DMS 273 treated with DMSO at 0.1 percent for 48 hours (cell line): ENCODE measurements at regions not wholly inside any gene's neighbourhood (a gene's known extent, or its start where the extent isn't known, plus 50 kb on each side); places are given as distances from the start of the nearest gene placed in this dataset.
A peak's percentile ranks its signal among the peaks of the same experiment; 100 is the strongest.

Experiments used
- DNase-seq: peaks from one replicate; lab custom pipeline; 2025; lab: John Stamatoyannopoulos, UW

- no peak for DNase-seq
Measured at GRCh38 chr2:144692661-144693060, 172.7 kb upstream of the ZEB2 start.

GRCh38 chr2:144690771-144691170, 170.9 kb upstream of the ZEB2 start:
- no peak for DNase-seq

- no peak for DNase-seq
Measured at GRCh38 chr2:144686518-144687215, 166.7 kb upstream of the ZEB2 start.

GRCh38 chr2:144683966-144684365, 164.0 kb upstream of the ZEB2 start:
- DNase-seq, result no peak

- DNase-seq, result no peak
Measured at GRCh38 chr2:144683107-144683753, 163.3 kb upstream of the ZEB2 start.

GRCh38 chr2:144682248-144682647, 162.3 kb upstream of the ZEB2 start:
- no peak for DNase-seq

GRCh38 chr2:144681389-144681788, 161.5 kb upstream of the ZEB2 start:
- no peak for DNase-seq

- DNase-seq, result no peak
Measured at GRCh38 chr2:144679942-144680341, 160.0 kb upstream of the ZEB2 start.

GRCh38 chr2:144678736-144679135, 158.8 kb upstream of the ZEB2 start:
- DNase-seq, result no peak

- no peak for DNase-seq
Measured at GRCh38 chr2:144675731-144676130, 155.8 kb upstream of the ZEB2 start.

GRCh38 chr2:144675331-144675730, 155.4 kb upstream of the ZEB2 start:
- DNase-seq, result no peak

- no peak for DNase-seq
Measured at GRCh38 chr2:144674071-144674470, 154.2 kb upstream of the ZEB2 start.

GRCh38 chr2:144673456-144673855, 153.5 kb upstream of the ZEB2 start:
- DNase-seq, result no peak

- DNase-seq, result peak; percentile 62
Measured at GRCh38 chr2:144671695-144672455, 152.0 kb upstream of the ZEB2 start.

- no peak for DNase-seq
Measured at GRCh38 chr2:144670738-144671137, 150.8 kb upstream of the ZEB2 start.

GRCh38 chr2:144670080-144670479, 150.2 kb upstream of the ZEB2 start:
- no peak for DNase-seq

- no peak for DNase-seq
Measured at GRCh38 chr2:144669196-144669987, 149.5 kb upstream of the ZEB2 start.

GRCh38 chr2:144668493-144669110, 148.7 kb upstream of the ZEB2 start:
- DNase-seq, result no peak

GRCh38 chr2:144666032-144666431, 146.1 kb upstream of the ZEB2 start:
- no peak for DNase-seq

- DNase-seq, result no peak
Measured at GRCh38 chr2:144663207-144663606, 143.3 kb upstream of the ZEB2 start.

GRCh38 chr2:144660518-144661316, 140.8 kb upstream of the ZEB2 start:
- no peak for DNase-seq
